Fibroblast of gingiva (primary cell): ENCODE measurements at regions not wholly inside any gene's neighbourhood (a gene's known extent, or its start where the extent isn't known, plus 50 kb on each side); places are given as distances from the start of the nearest gene placed in this dataset.

ENCODE experiments used
- DNase-seq: peaks from one replicate; pipeline ENCODE4 v3.0.0-alpha.2; 2011; ENCODE audit warnings: low read depth

GRCh38 chr20:39568109-39568508 is 606.0 kb downstream of the DHX35 start:
- DNase-seq: no peak

- no peak for DNase-seq
Observed at GRCh38 chr20:39563349-39563748, 601.2 kb downstream of the DHX35 start.

GRCh38 chr20:39554341-39554740 is 592.2 kb downstream of the DHX35 start:
- DNase-seq: no peak

GRCh38 chr20:39553120-39553519 is 591.0 kb downstream of the DHX35 start:
- no peak for DNase-seq

- DNase-seq: no peak
Observed at GRCh38 chr20:39549733-39550132, 587.6 kb downstream of the DHX35 start.

- no peak for DNase-seq
Observed at GRCh38 chr20:39547546-39548408, 585.6 kb downstream of the DHX35 start.

- no peak for DNase-seq
Observed at GRCh38 chr20:39541136-39541803, 579.1 kb downstream of the DHX35 start.

GRCh38 chr20:39538317-39538716 is 576.2 kb downstream of the DHX35 start:
- no peak for DNase-seq

- DNase-seq: no peak
Observed at GRCh38 chr20:39535301-39535700, 573.2 kb downstream of the DHX35 start.

GRCh38 chr20:39534846-39535245 is 572.7 kb downstream of the DHX35 start:
- DNase-seq: no peak

GRCh38 chr20:39533858-39534257 is 571.7 kb downstream of the DHX35 start:
- DNase-seq: no peak

- DNase-seq: no peak
Observed at GRCh38 chr20:39532205-39532604, 570.1 kb downstream of the DHX35 start.

GRCh38 chr20:39528436-39528835 is 566.3 kb downstream of the DHX35 start:
- DNase-seq: no peak

- DNase-seq: no peak
Observed at GRCh38 chr20:39524371-39524911, 562.3 kb downstream of the DHX35 start.

GRCh38 chr20:39523405-39523804 is 561.3 kb downstream of the DHX35 start:
- DNase-seq: no peak

- no peak for DNase-seq
Observed at GRCh38 chr20:39518654-39519053, 556.5 kb downstream of the DHX35 start.

- DNase-seq: no peak
Observed at GRCh38 chr20:39516964-39517363, 554.8 kb downstream of the DHX35 start.

GRCh38 chr20:39504710-39505094 is 542.6 kb downstream of the DHX35 start:
- no peak for DNase-seq

- no peak for DNase-seq
Observed at GRCh38 chr20:39503902-39504709, 542.0 kb downstream of the DHX35 start.

- DNase-seq: no peak
Observed at GRCh38 chr20:39492223-39492797, 530.2 kb downstream of the DHX35 start.

- DNase-seq: no peak
Observed at GRCh38 chr20:39491711-39492110, 529.6 kb downstream of the DHX35 start.

GRCh38 chr20:39489986-39490560 is 527.9 kb downstream of the DHX35 start:
- no peak for DNase-seq
